ENCODE measurements at regions not wholly inside any gene's neighbourhood (a gene's known extent, or its start where the extent isn't known, plus 50 kb on each side); places are given as distances from the start of the nearest gene placed in this dataset.

DNA sequence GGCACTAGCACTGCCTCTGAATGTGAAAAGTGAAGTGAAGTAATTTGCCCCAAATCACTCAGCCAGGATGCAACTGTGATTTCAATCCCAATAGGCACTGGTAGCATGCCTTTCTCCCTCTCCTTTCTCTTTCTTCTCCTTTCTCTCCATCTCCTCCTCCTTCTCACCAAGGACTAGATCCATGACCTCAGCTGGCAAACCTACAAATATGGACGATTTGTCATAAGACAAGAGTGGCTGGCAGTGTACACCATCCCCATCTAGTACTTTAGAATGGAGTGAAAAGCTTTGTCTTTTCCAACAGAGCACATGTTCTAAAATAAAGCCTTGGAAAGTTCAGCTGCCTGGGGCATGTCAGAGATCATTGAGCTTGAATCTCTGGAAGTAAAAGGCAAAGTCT, 574.7 kb upstream of the CLINT1 start:
- DNase-seq, result no peak

DNA sequence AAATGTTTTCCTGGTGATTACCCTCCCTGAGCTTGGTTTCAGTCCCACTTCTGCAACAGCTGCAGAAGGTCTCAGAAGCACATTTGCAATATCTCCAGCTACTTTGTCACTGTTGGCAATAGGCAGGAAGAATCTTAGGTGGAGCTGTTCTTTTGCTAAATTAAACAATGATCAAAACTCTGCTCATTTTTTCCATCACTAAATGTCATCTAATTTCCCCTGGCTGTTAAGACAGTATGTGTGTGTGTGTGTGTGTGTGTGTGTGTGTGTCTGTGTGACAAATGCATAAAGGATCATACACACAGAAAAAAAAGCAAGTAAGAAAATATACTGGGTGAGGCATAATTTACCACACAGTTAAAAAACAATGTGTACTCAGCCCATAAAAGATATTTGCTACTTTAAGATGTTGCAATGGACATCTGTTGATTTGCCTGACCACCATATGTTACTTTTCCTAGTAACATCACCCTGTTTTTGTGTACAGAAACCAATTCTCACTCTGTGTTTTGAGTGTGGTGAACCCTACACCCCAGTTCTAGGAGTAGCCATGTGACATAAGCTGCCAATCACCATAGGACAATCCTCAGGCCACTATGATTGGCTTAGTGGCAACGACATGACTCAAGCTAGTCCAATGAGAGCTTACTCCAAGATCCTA, 572.6 kb upstream of the CLINT1 start:
- no peak for DNase-seq

DNA sequence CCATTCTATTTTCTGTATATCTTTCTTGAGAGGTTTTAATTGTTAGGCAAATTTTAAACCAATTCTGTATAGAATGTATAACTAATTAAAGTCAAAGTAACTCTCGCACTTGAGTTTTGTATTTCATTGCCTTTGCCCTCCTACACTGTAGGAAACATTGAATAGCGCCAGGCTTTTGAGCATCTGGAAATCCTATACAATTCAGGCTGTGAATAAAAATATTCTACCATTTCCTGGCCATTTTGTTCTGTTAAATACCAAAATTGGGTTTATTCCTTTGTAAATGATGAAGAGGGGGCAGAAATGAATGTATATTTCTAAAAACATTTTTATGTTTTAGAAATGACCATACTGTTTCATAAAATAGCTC, 571.8 kb upstream of the CLINT1 start:
- no peak for DNase-seq

DNA sequence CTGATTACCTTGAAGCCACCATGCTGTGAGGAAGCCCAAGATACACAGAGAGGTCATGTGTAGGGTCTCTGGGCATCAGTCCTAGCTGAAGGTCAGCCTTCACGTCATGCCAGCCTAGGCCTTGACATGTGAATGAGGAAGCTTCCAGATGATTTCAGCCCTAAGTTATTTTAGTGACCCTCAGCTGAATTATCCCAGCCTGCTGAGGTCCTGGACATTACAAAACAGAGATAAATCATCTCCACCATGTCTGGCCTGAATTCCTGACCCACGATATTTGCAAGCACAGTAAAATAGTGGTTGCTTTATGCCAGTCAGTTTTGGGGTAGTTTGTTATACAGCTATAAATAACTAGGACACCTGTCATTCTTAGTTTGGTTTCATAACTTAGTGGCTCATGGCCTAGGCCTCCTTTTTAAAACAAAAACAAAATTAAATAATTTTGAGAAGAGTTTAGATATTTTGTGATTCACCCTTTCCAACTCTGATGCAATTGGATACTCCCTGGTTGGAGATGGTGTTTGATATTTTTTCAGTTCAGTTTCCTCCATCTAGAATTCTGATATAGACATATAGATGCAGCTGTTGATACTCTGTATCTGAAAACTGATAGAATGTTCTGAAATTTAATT, 571.3 kb upstream of the CLINT1 start:
- no peak for DNase-seq

DNA sequence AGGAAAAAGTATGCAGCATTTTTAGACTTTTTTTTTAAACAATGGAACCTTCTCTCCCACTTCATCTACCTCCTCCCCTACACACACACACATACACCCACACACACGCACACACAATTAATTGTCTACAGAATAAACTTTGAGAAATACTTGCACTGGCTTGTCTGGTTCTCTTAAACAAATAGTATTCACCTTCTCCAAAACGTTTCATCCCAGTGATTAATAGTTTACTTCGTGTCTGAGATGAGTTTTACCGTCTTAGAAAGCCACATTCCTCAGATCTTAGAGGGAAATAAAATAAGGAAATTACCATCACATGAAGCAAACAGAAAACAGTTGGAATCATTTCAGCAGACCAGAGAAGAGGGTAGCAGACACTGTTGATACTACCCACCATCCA, 570.6 kb upstream of the CLINT1 start:
- no peak for DNase-seq

DNA sequence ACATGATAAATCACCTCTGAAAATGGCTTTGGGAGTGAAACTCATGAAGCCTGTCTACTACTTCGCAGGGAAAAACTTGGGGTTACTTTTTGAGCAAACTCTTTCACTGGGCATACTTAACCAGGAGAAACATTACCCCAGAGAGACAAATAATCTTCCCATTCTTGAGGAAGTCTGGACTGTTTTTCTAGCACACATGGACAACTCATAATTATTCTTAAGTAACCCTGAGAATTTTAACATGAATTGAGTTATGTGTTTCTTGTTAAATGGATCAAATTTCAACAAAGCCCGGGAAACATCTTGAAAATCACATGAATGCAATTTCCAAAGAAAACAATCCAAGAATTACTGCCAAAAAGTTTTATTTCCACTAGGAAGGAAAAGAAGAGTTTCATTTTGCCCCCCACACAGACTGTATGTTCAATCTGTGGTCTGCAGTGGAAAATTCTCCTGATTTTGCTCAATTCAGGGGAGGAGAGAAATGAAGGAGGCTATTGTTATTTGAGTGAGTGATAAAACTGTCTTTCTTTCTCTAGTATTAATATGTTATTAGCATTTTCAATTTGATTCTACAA, 564.8 kb upstream of the CLINT1 start:
- DNase-seq, result no peak

DNA sequence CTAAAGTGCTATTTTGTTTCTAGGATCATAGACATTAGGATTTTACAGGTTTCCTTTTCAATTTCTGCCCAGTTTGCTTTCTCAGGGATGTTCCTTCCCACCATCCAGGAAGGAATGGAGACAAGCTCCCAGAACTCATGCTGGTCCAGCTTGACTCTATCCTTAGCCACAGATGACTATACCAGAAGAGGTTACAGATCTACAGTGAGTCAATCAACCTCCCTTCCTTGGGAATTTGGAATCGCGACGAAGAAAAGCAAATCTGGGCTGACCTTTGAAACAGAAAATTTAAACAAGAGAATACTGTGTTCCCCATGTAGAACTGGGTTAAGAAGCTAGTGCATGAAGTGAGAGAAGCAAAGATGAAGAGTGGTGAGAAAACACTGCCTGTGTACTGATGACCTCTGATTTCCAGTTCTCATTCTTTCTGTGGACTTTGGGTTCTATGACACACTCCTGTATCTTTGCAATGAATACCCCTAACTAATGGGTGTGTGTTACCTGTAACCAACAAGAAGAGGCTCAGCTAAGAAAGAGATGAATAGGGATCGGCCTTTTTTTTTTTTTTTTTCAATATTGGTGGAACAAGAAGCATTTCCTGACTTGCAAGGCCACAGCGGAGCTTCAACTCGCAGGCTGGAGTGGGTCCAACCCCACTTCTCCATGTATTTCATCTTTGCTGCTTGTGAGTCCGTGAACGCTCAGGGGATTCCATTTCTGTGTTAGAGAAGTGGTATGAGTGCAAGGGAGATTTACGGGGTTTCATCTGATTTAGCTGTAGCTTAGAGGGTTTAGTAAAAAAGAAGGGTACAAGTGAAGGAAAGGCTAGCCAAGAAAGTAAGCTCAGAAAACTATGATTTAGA, 563.9 kb upstream of the CLINT1 start:
- no peak for DNase-seq

DNA sequence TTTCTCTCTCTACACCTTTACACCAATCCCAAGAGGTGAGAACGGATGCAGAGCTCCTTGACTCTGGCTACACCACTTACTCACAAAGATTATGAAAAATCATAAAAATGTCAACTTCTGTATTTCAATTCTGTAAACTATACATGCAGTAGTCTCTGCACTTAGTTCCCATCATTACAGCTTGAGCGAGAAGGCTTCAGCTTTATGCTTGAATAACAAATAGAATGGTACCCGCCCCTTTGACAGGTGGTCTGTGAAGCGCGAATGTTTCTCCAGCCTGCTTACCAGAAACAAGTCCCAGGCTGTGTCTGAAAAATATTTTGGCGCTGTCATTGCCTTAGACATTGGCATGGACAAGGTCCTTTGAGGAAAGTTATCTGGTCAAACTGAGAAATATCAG, 562.4 kb upstream of the CLINT1 start:
- DNase-seq, result no peak

DNA sequence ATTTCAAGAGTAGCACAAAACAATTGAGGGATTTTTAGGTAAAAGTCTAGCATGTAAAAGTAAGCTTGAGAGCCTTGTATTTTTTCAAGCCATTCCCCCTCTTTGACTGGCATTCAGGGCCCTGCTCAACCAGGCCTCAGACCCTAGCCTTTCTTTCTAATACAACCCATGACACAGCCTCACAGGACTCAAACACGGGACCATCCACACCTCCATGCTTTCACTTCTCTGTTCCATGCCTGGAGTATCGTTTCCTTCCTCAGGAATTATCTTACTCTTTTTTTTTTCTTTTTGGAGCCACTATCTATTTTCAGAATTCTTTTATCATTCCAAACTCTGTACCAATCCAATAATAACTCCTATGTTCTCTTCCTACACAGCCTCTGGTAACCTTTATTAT, 560.2 kb upstream of the CLINT1 start:
- no peak for DNase-seq

DNA sequence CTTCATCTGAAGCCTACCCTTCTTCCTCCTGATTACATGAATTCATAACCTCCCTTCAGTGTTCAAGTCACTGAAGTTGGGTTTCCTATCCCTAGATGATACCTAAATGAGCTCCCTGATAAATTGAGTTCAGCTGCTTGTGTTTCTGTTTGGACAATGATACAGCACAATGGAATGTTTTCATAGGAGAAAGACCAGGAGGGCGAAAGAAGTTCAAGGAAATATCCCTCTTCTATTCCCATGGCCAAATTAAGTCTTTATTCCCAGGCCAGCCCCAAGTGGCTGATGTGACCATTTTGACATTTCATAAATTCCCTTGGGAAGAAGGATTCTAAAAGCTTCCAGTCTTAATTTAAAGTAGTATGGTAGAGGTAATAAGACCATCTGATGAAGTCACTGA, 555.8 kb upstream of the CLINT1 start:
- no peak for DNase-seq

DNA sequence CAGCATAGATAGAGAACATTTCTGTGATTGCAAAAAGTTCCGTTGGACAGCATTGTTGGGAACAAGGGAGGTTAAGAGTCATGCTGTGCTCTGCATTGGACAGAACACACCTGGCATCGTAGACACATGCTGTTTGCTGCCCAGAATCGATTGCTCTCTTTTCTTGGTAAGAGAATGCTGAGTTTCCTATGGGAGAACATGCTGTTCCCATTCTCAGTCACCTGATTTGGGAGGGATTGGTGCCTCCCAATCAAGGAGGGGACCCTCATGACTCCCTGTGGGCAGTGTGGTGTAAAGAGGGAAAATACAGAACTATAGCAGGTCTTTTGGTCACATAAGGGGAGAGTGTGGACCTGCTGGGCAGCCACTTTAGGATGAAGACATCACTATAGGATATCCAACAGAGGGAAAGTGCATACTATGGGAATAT, 555.4 kb upstream of the CLINT1 start:
- DNase-seq, result no peak

DNA sequence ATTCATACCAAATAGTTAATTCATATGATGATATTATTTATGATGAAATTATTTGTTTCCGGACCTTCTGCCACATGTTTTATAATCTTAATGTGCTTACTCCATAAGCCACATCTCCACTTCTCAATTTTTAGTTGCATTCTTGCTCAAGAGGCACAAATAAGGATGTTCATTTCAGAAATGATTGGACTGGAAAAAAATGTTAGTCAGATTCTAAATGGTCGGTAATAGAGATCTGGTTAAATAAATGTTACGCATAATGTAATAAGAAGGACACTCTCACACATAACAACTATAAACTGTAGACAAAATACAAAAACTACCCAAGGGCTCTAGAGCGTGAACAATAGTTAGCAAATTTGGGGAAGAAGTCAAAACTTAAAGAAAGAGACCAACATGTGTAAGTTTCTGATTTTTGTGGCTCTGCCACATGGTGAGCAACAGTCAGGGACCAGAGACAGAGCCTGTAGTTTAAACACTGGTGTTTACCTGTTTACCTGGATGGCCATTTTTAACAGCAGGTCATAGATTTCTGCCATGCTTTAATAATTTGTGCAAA, 554.3 kb upstream of the CLINT1 start:
- DNase-seq, result no peak

DNA sequence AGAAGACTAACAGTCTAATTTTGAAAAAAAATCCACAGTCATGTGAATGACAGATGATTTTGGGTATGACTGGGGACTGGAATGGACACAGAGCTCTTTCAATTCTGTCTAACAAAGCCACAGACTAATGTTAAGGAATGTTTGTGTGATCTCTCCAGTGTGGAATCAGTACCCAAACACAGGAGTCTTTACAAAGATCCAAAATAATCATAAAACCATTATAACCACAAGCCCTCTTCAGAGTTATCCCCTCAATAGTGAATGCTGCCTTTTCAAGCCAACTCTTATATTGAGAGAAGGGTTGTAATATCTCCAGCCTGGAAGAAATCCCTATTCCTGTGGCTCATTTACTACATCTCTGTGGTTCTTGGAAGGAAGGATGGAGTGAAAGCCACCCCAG, 552.0 kb upstream of the CLINT1 start:
- DNase-seq, result no peak

DNA sequence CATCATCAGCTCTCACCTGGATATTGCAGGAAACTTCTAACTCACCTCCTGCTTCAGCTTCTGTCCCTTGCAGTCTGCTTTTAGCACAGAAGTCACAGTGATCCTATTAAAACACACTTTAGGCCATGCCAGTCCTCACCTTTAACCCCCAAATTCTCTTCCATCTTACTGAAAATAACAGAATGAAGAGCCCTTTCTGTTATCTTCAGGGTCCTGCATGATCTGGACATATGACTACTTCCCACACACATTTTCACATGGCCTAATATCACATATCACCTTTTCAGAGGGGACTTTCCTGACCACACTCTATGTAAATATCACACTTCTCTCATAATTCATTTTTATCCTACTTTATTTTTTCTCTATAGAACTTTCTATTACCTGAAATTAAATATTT, 550.6 kb upstream of the CLINT1 start:
- DNase-seq, result no peak

DNA sequence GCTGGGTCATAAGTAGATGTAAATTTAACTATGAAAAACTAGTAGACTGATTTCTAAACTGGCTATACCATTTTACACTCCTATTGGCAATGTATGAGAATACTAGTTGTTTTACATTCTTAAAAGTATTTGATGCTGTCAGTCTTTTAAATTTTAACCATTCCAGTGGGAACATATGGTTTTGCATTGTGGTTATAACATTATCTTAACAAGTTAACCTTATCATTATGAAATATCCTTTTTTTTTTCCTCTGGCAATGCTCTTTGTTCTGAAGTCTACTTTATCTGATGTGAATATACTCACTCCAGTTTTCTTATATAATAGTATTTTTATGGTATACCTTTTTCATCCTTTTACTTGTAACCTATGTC, 548.9 kb upstream of the CLINT1 start:
- DNase-seq, result no peak

DNA sequence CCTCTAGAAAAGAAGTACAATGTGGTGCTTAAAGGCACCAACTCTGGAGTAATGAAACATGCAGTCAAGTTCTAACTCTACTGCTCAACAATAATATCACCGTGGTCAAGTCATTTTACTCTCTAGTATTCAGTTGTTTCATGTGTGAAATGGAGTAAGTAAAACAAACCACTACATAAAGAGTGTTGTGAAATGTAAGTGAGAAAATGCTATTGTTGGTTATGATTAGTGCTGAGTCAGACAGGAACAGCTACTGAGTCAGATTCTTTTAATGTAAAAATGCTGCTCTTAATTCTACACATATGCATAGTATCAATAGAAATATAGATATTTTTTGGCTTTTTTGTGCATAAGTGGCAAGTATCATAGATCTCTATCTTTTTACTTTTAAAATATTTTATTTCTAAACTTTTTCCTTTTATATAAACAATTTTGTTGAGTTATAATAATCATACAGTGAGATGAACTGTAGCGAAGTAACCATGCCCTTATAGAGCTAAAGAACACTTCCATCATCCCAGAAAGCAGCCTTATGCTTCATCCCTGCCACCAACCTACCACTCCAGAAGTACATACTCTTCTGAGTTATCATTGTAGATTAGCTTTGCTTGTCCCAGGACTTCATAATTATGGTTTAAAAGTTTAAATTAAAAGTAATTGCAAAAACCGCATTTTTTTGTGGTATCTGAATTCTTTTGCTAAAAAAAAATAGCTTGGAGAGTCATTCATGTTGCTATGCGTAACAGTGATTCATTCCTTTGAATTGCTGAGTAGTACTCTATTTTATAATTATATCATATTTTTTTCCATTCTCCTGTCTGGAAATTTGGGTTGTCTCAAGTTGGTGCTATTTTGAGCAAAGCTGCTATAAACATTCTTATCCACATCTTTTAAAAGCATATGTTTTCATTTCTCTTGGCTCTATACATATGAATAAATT, 548.2 kb upstream of the CLINT1 start:
- no peak for DNase-seq

DNA sequence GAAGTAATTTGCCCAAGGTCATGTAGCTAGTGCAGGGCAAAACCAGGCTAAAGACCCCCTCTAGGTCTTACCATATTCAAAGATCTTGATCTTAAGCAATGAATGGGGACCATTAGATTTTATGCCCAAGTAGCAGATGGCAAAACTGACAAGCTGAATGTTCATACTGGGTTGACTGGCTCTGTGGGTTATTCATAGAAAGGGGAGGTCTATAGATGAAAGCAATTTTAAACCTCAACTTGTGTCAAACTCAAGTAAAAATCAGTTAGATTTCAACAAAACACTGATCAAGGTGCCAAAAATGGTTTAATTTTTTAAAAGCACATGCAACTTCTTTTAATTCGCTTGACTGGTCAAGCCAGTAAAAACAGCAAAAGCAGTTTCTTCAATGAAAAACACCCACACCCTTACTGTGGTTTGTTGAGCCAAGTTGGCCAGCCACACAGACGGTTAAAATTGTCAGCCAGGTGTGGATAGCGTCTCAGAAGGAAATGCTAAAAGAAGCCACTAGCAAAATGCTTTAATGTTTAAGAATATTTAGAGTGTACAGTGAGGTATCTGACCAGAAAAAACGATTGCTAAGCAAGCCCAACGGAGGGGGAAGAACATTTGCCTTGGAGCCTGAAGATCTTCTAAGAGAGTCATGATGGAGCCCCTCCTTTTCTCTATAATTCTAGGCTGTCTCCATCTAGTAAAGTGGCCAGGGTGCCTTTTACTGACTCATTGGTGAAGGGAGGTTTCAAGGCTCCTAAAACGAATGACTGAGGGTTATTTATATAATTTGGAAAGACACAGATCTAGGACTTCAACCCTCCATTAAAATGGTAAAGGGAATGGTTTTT, 539.6 kb upstream of the CLINT1 start:
- no peak for DNase-seq

DNA sequence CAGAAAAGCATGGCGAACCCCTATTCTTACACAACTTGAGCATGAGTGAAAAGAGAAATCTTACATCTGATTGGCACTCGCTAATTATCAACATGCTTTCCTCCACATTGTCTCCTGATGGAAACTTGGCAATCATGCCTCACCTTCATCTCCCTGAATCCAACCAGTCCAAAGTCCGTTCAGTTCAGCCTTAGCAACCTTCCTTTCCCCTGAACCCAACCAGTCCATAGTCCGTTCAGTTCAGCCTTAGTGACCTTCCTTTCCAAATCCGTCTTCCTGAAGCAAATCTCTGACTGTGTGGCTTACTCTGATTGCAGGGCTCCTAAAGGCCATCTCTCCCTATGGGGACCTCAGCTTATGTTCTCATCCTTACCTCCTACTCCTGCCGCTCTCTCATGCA, 538.3 kb upstream of the CLINT1 start:
- no peak for DNase-seq

DNA sequence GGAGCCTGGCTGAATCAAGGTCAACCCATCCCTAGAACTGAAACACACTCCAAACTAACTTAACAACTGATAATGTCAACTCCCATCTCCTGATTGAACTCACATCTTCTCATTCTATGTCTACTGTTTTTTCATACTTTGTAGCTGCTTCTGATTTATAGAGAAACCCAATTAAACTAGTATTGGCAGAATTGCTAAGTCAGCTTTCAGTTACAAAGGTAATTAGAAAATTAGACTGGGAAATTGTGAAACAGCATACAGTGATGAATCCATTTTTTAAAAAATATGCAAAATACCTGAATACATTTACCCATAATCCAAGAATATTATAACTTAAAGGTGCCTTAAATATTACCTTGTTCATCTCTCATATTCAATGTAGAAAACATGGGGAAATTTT, 535.2 kb upstream of the CLINT1 start:
- DNase-seq, result no peak

DNA sequence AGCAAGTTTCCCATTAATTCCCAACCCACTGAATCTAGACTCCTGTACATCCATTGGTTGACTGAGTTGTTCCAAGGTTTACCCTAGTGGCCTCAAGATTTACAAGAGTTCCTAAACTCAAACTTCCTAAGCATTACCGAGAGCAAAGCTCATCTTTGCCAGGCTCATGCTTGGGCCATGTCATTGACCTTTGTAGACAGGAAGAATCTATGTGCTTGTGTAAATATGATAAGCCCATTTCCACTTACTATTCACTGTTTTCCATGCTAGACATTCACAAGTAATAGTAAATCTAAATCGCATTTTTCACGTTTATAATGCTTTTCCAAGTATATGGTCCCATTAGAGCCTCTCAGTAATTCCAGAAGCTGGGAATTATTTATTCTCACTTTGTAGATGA, 534.5 kb upstream of the CLINT1 start:
- DNase-seq, result no peak

DNA sequence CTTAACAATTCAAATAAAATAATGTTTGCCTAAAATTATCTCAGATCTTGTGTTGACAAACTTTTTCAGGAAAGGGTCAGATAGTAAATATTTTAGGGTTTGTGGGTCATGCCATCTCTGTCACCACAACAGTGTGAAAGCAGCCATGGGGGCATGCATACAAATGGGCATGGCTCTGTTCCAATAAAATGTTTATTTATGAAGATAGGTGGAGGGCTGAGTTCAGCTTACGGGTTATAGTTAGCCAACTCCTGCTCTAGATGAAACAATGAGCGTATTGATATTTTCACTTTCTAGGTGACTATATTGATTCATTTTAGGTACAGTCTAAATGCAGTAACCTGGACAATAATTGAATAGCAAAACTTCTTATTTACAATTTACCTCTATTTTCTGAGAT, 533.8 kb upstream of the CLINT1 start:
- DNase-seq, result no peak
